ENCODE measurements at regions not wholly inside any gene's neighbourhood (a gene's known extent, or its start where the extent isn't known, plus 50 kb on each side); places are given as distances from the start of the nearest gene placed in this dataset.

- DNase-seq (ENCODE audit: low spot score) = no peak
- Histone ChIP-seq H3K9me3 (ENCODE audit: control insufficient read depth in 4 of 4, low read length in 3 of 4) (no peaks in the 10 kb centered on the region), H3K27ac (ENCODE audit: low read depth in 1 of 2, low read length in 2 of 2) (no peak overlapping the region), H3K36me3 (ENCODE audit: control insufficient read depth in 4 of 4, insufficient read depth in 3 of 4, low read depth in 1 of 4, low read length in 3 of 4) (no peaks in the 10 kb centered on the region), H3K4me1 (ENCODE audit: control insufficient read depth in 4 of 4, insufficient read depth in 4 of 4, low read length in 3 of 4) (no peaks in the 10 kb centered on the region), H3K9ac (ENCODE audit: low read depth in 1 of 2, low read length in 2 of 2) (no peak overlapping the region), H3K4me3 (ENCODE audit: low read depth in 1 of 3, low read length in 3 of 3) (no peak overlapping the region), H3K27me3 (ENCODE audit: control insufficient read depth in 4 of 4, insufficient read depth in 4 of 4, low read length in 3 of 4) (no peaks in the 10 kb centered on the region)
- no peak for TF ChIP-seq HNF4G (IDR thresholded peaks at IDR 0.05)
- no peak for TF ChIP-seq YY1 (IDR thresholded peaks at IDR 0.05)
- no peak for TF ChIP-seq RXRA (IDR thresholded peaks at IDR 0.05)
- no peak for TF ChIP-seq SP1 (IDR thresholded peaks at IDR 0.05)
- no peak for TF ChIP-seq EGR1 (IDR thresholded peaks at IDR 0.05; ENCODE audit: low read depth in 2 of 2)
- no peak for TF ChIP-seq ZBTB33 (IDR thresholded peaks at IDR 0.05)
- TF ChIP-seq TAF1 (conservative IDR thresholded peaks at IDR 0.05) = no peak
- TF ChIP-seq JUND (IDR thresholded peaks at IDR 0.05) = no peak
- TF ChIP-seq, protein P1, sequence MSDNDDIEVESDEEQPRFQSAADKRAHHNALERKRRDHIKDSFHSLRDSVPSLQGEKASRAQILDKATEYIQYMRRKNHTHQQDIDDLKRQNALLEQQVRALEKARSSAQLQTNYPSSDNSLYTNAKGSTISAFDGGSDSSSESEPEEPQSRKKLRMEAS (IDR thresholded peaks at IDR 0.05) = no peak
- TF ChIP-seq, protein P2, sequence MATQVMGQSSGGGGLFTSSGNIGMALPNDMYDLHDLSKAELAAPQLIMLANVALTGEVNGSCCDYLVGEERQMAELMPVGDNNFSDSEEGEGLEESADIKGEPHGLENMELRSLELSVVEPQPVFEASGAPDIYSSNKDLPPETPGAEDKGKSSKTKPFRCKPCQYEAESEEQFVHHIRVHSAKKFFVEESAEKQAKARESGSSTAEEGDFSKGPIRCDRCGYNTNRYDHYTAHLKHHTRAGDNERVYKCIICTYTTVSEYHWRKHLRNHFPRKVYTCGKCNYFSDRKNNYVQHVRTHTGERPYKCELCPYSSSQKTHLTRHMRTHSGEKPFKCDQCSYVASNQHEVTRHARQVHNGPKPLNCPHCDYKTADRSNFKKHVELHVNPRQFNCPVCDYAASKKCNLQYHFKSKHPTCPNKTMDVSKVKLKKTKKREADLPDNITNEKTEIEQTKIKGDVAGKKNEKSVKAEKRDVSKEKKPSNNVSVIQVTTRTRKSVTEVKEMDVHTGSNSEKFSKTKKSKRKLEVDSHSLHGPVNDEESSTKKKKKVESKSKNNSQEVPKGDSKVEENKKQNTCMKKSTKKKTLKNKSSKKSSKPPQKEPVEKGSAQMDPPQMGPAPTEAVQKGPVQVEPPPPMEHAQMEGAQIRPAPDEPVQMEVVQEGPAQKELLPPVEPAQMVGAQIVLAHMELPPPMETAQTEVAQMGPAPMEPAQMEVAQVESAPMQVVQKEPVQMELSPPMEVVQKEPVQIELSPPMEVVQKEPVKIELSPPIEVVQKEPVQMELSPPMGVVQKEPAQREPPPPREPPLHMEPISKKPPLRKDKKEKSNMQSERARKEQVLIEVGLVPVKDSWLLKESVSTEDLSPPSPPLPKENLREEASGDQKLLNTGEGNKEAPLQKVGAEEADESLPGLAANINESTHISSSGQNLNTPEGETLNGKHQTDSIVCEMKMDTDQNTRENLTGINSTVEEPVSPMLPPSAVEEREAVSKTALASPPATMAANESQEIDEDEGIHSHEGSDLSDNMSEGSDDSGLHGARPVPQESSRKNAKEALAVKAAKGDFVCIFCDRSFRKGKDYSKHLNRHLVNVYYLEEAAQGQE (IDR thresholded peaks at IDR 0.05) = no peak
- no peak for TF ChIP-seq FOXA1 (IDR thresholded peaks at IDR 0.05)
- no peak for TF ChIP-seq FOXA2 (IDR thresholded peaks at IDR 0.05)
- TF ChIP-seq, protein P3, sequence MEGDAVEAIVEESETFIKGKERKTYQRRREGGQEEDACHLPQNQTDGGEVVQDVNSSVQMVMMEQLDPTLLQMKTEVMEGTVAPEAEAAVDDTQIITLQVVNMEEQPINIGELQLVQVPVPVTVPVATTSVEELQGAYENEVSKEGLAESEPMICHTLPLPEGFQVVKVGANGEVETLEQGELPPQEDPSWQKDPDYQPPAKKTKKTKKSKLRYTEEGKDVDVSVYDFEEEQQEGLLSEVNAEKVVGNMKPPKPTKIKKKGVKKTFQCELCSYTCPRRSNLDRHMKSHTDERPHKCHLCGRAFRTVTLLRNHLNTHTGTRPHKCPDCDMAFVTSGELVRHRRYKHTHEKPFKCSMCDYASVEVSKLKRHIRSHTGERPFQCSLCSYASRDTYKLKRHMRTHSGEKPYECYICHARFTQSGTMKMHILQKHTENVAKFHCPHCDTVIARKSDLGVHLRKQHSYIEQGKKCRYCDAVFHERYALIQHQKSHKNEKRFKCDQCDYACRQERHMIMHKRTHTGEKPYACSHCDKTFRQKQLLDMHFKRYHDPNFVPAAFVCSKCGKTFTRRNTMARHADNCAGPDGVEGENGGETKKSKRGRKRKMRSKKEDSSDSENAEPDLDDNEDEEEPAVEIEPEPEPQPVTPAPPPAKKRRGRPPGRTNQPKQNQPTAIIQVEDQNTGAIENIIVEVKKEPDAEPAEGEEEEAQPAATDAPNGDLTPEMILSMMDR (IDR thresholded peaks at IDR 0.05; ENCODE audit: low read depth, low read length, missing input control) = no peak
- no peak for TF ChIP-seq GABPA (IDR thresholded peaks at IDR 0.05 in 1 of 2, conservative IDR thresholded peaks at IDR 0.05 in 1 of 2)
- TF ChIP-seq NR2F2 (IDR thresholded peaks at IDR 0.05) = no peak
- no peak for TF ChIP-seq RAD21 (IDR thresholded peaks at IDR 0.05)
- no peak for TF ChIP-seq HNF4A (conservative IDR thresholded peaks at IDR 0.05)
- TF ChIP-seq, protein P4, sequence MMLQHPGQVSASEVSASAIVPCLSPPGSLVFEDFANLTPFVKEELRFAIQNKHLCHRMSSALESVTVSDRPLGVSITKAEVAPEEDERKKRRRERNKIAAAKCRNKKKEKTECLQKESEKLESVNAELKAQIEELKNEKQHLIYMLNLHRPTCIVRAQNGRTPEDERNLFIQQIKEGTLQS (IDR thresholded peaks at IDR 0.05) = no peak
- WGBS = 77% methylated on average over 2 of the region's 2 CpGs
These were observed 579.9 kb downstream of the BMP2 start for GRCh38 chr20:7347409-7347808.

All from liver (tissue), 8 donors.